HG02943 (cell line): ENCODE measurements at regions not wholly inside any gene's neighbourhood (a gene's known extent, or its start where the extent isn't known, plus 50 kb on each side); places are given as distances from the start of the nearest gene placed in this dataset.
"Not testable (repeated sequence)": the region's sequence is repeated elsewhere in the genome, so short reads cannot be mapped to it uniquely, and the experiment has no call there.

ENCODE experiments used
- ATAC-seq: cut with Tn5 transposase; IDR thresholded peaks from one replicate; pipeline ENCODE4 v1.9.1; 2021; ENCODE audit warnings: mild to moderate bottlenecking, low read depth, moderate library complexity; ENCODE audit not compliant: unreplicated experiment

- no peak for ATAC-seq
Observed at GRCh38 chr2:122651780-122652179, 896.3 kb downstream of the TSN start.

- no peak for ATAC-seq
Observed at GRCh38 chr2:122652670-122653069, 897.2 kb downstream of the TSN start.

GRCh38 chr2:122656403-122656802 is 901.0 kb downstream of the TSN start:
- ATAC-seq, result no peak

GRCh38 chr2:122660786-122661634 is 905.6 kb downstream of the TSN start:
- no peak for ATAC-seq

GRCh38 chr2:122663620-122664019 is 908.2 kb downstream of the TSN start:
- no peak for ATAC-seq

- ATAC-seq, result no peak
Observed at GRCh38 chr2:122669627-122670026, 914.2 kb downstream of the TSN start.

- no peak for ATAC-seq
Observed at GRCh38 chr2:122670897-122671296, 915.4 kb downstream of the TSN start.

GRCh38 chr2:122680662-122681061 is 925.2 kb downstream of the TSN start:
- ATAC-seq, result no peak

GRCh38 chr2:122681626-122682025 is 926.2 kb downstream of the TSN start:
- no peak for ATAC-seq

- ATAC-seq, result no peak
Observed at GRCh38 chr2:122682356-122682755, 926.9 kb downstream of the TSN start.

GRCh38 chr2:122683018-122683417 is 927.6 kb downstream of the TSN start:
- no peak for ATAC-seq

GRCh38 chr2:122692400-122693083 is 937.1 kb downstream of the TSN start:
- ATAC-seq, result no peak

GRCh38 chr2:122697415-122697814 is 942.0 kb downstream of the TSN start:
- ATAC-seq, result no peak

GRCh38 chr2:122703676-122704075 is 948.2 kb downstream of the TSN start:
- ATAC-seq, result no peak

- no peak for ATAC-seq
Observed at GRCh38 chr2:122704109-122704563, 948.7 kb downstream of the TSN start.

GRCh38 chr2:122705746-122706145 is 950.3 kb downstream of the TSN start:
- ATAC-seq, result no peak

- no peak for ATAC-seq
Observed at GRCh38 chr2:122706757-122707223, 951.3 kb downstream of the TSN start.

GRCh38 chr2:122707224-122707824 is 951.9 kb downstream of the TSN start:
- ATAC-seq, result peak; percentile 63

GRCh38 chr2:122710049-122710448 is 954.6 kb downstream of the TSN start:
- no peak for ATAC-seq

GRCh38 chr2:122713800-122714199 is 958.3 kb downstream of the TSN start:
- ATAC-seq, result no peak

GRCh38 chr2:122720822-122721221 is 965.4 kb downstream of the TSN start:
- not testable (repeated sequence) for ATAC-seq
